Astrocyte (in vitro differentiated cells and primary cell): ENCODE measurements at regions not wholly inside any gene's neighbourhood (a gene's known extent, or its start where the extent isn't known, plus 50 kb on each side); places are given as distances from the start of the nearest gene placed in this dataset.

Experiments used
- CTCF ChIP-seq: IDR thresholded peaks from 2 replicates; pipeline ENCODE4 v1.5.1; 2011; ENCODE audit warnings: low read depth, mild to moderate bottlenecking, inconsistent platforms, low read length, moderate library complexity; ENCODE audit not compliant: insufficient read depth
- EZH2 ChIP-seq: IDR thresholded peaks from 2 replicates; pipeline ENCODE4 v1.6.1; 2012; ENCODE audit warnings: mild to moderate bottlenecking, low read length, inconsistent platforms; ENCODE audit not compliant: insufficient read depth

GRCh38 chr12:75854681-75855309, 176.8 kb downstream of the PHLDA1 start:
- no peak for TF ChIP-seq CTCF
- TF ChIP-seq EZH2, result no peak
